GM13977 (cell line): ENCODE measurements at regions not wholly inside any gene's neighbourhood (a gene's known extent, or its start where the extent isn't known, plus 50 kb on each side); places are given as distances from the start of the nearest gene placed in this dataset.

Experiments
- DNase-seq: peaks from one replicate; pipeline ENCODE4 v3.0.0; 2012; ENCODE audit warnings: low spot score
- CTCF ChIP-seq: IDR thresholded peaks from 2 replicates; pipeline ENCODE4 v1.5.1; 2012; ENCODE audit warnings: mild to moderate bottlenecking, control low read depth; ENCODE audit not compliant: insufficient read depth; ENCODE audit errors: extremely low read depth, missing control alignments
- in situ Hi-C: fragments of 300-500 bp; cut with MboI; formaldehyde crosslinking; loops from one replicate; pipeline ENCODE4 v1.12.0; 2022; ENCODE audit warnings: low sequenced_read_pairs, low pct_unique_long_range_greater_than_20kb, mixed read lengths, inconsistent platforms; ENCODE audit not compliant: unreplicated experiment

GRCh38 chr4:138909587-138909986, 106.0 kb upstream of the NOCT start:
- no peak for TF ChIP-seq CTCF
- in situ Hi-C loops, result no loop called here
- no peak for DNase-seq

GRCh38 chr4:138908134-138908533, 107.4 kb upstream of the NOCT start:
- no peak for TF ChIP-seq CTCF
- in situ Hi-C loops, result no loop called here
- DNase-seq, result no peak

GRCh38 chr4:138907174-138907573, 108.4 kb upstream of the NOCT start:
- no peak for DNase-seq
- TF ChIP-seq CTCF, result no peak
- in situ Hi-C loops, result no loop called here

GRCh38 chr4:138904793-138905192, 110.8 kb upstream of the NOCT start:
- DNase-seq, result no peak
- in situ Hi-C loops, result no loop called here
- TF ChIP-seq CTCF, result no peak

GRCh38 chr4:138903185-138903584, 112.4 kb upstream of the NOCT start:
- TF ChIP-seq CTCF, result no peak
- DNase-seq, result no peak
- in situ Hi-C loops, result no loop called here

- no peak for TF ChIP-seq CTCF
- in situ Hi-C loops, result no loop called here
- no peak for DNase-seq
Observed at GRCh38 chr4:138902705-138903104, 112.9 kb upstream of the NOCT start.

- in situ Hi-C loops, result no loop called here
- no peak for DNase-seq
- no peak for TF ChIP-seq CTCF
Observed at GRCh38 chr4:138901177-138901576, 114.4 kb upstream of the NOCT start.
